Activated CD4-positive, alpha-beta T cell treated with anti-CD3 and anti-CD28 coated beads for 36 hours (primary cell): ENCODE measurements at regions not wholly inside any gene's neighbourhood (a gene's known extent, or its start where the extent isn't known, plus 50 kb on each side); places are given as distances from the start of the nearest gene placed in this dataset.
"Not testable (repeated sequence)": the region's sequence is repeated elsewhere in the genome, so short reads cannot be mapped to it uniquely, and the experiment has no call there.

Source experiments
- ATAC-seq: fragments of 200-7000 bp; cut with Tn5 transposase; one replicate; pipeline ENCODE4 v1.10.0; 2021; ENCODE audit warnings: mild to moderate bottlenecking, moderate library complexity
- CTCF ChIA-PET: fragments of 350-600 bp; sonication (Branson Sonifier 250); formaldehyde crosslinking; loops from one replicate; lab custom pipeline; 2021; ENCODE audit warnings: antibody characterized with exemption; lab: Charles Lee
- POLR2A ChIA-PET: fragments of 350-600 bp; sonication (Branson Sonifier 250); formaldehyde crosslinking; loops from one replicate; lab custom pipeline; 2021; ENCODE audit warnings: antibody characterized with exemption, inconsistent platforms; lab: Charles Lee
- DNase-seq: peaks from one replicate; pipeline ENCODE4 v3.0.0-alpha.2; 2020
- H3K27ac Mint-ChIP-seq: one replicate; pipeline ENCODE4 v1.8.0; 2021; ENCODE audit warnings: mixed read lengths
- H3K27me3 Mint-ChIP-seq: one replicate; pipeline ENCODE4 v1.8.0; 2021; ENCODE audit warnings: mixed read lengths
- H3K36me3 Mint-ChIP-seq: one replicate; pipeline ENCODE4 v1.8.0; 2021; ENCODE audit warnings: low read depth, mixed read lengths
- H3K4me1 Mint-ChIP-seq: one replicate; pipeline ENCODE4 v1.8.0; 2021; ENCODE audit warnings: mixed read lengths
- H3K4me3 Mint-ChIP-seq: one replicate; pipeline ENCODE4 v1.8.0; 2021; ENCODE audit warnings: mild to moderate bottlenecking, moderate library complexity, mixed read lengths
- H3K9me3 Mint-ChIP-seq: one replicate; pipeline ENCODE4 v1.8.0; 2021; ENCODE audit warnings: low read depth, mixed read lengths
- intact Hi-C, 2 experiments: fragments of 100-400 bp; cut with DNase I in 1 of 2; cut with micrococcal nuclease in 1 of 2; formaldehyde crosslinking; loops; one replicate each; pipeline versions ENCODE4 v1.14.2 to v1.15.1; 2022 to 2024; cut with DNase I, micrococcal nuclease

- CTCF ChIA-PET: no interaction called here
- POLR2A ChIA-PET: no interaction called here
Measured at GRCh38 chr12:67107751-67108269, 161.3 kb upstream of the CAND1 start.

GRCh38 chr12:67110345-67110744, 158.8 kb upstream of the CAND1 start:
- peaks cover 20% of the 10 kb centered on the region for H3K9me3 Mint-ChIP-seq
- H3K36me3 Mint-ChIP-seq, DNase-seq, H3K4me1 Mint-ChIP-seq, intact Hi-C loops, H3K27me3 Mint-ChIP-seq, H3K27ac Mint-ChIP-seq, H3K4me3 Mint-ChIP-seq, ATAC-seq: not testable (repeated sequence)
- ChIA-PET CTCF (interaction anchor here (0.6 kb wide), 1 partner anchor 460 kb away, joined by 3 read pairs; no protein-coding TSS in a partner anchor), POLR2A (interaction anchor here (0.8 kb wide), 1 partner anchor 25 kb away, joined by 6 read pairs; no protein-coding TSS in a partner anchor)

More at GRCh38 chr12:67107751-67108269, 161.3 kb upstream of the CAND1 start:
- peaks cover 7% of the 10 kb centered on the region for H3K27me3 Mint-ChIP-seq
- ATAC-seq (no peak), DNase-seq (no peak)
- H3K4me3 Mint-ChIP-seq: no peak overlapping the region
- peaks cover 5% of the 10 kb centered on the region for H3K36me3 Mint-ChIP-seq
- intact Hi-C loops: no loop called here
- H3K9me3 Mint-ChIP-seq: peaks cover 23% of the 10 kb centered on the region
- H3K4me1 Mint-ChIP-seq: no peaks in the 10 kb centered on the region
- H3K27ac Mint-ChIP-seq: no peak overlapping the region

GRCh38 chr12:67111182-67111581, 158.0 kb upstream of the CAND1 start:
- ATAC-seq (no peak), DNase-seq (no peak)
- intact Hi-C loops: no loop called here
- POLR2A ChIA-PET: interaction anchor here (0.8 kb wide), 1 partner anchor 26 kb away, joined by 6 read pairs; no protein-coding TSS in a partner anchor
- H3K27ac Mint-ChIP-seq: no peak overlapping the region
- no peaks in the 10 kb centered on the region for H3K4me1 Mint-ChIP-seq
- CTCF ChIA-PET: no interaction called here
- H3K9me3 Mint-ChIP-seq: peaks cover 14% of the 10 kb centered on the region
- H3K4me3 Mint-ChIP-seq: no peak overlapping the region
- peaks cover 5% of the 10 kb centered on the region for H3K36me3 Mint-ChIP-seq
- H3K27me3 Mint-ChIP-seq: peaks cover 7% of the 10 kb centered on the region

GRCh38 chr12:67112586-67112985, 156.6 kb upstream of the CAND1 start:
- peaks cover 2% of the 10 kb centered on the region for H3K9me3 Mint-ChIP-seq
- no peak overlapping the region for H3K4me3 Mint-ChIP-seq
- intact Hi-C loops: no loop called here
- H3K4me1 Mint-ChIP-seq: no peaks in the 10 kb centered on the region
- H3K36me3 Mint-ChIP-seq: peaks cover 2% of the 10 kb centered on the region
- H3K27ac Mint-ChIP-seq: no peak overlapping the region
- no peak for ATAC-seq
- peaks cover 8% of the 10 kb centered on the region for H3K27me3 Mint-ChIP-seq
- no peak for DNase-seq
- ChIA-PET POLR2A (no interaction called here), CTCF (no interaction called here)

GRCh38 chr12:67116134-67116533, 153.0 kb upstream of the CAND1 start:
- Mint-ChIP-seq H3K4me3 (no peak overlapping the region), H3K36me3 (no peaks in the 10 kb centered on the region), H3K27me3 (peaks cover 14% of the 10 kb centered on the region), H3K27ac (no peak overlapping the region), H3K4me1 (no peaks in the 10 kb centered on the region), H3K9me3 (no peaks in the 10 kb centered on the region)
- intact Hi-C loops: no loop called here
- ATAC-seq: no peak
- POLR2A ChIA-PET: no interaction called here
- DNase-seq: no peak
- CTCF ChIA-PET: no interaction called here

- CTCF ChIA-PET: interaction anchor here (0.7 kb wide), 1 partner anchor 241 kb away, joined by 3 read pairs; no protein-coding TSS in a partner anchor
- intact Hi-C loops: no loop called here
- ATAC-seq: no peak
Measured at GRCh38 chr12:67122584-67122983, 146.6 kb upstream of the CAND1 start.

GRCh38 chr12:67137256-67137655, 131.9 kb upstream of the CAND1 start:
- Mint-ChIP-seq H3K4me3 (no peak overlapping the region), H3K9me3 (no peaks in the 10 kb centered on the region), H3K4me1 (peaks cover 7% of the 10 kb centered on the region), H3K36me3 (no peaks in the 10 kb centered on the region), H3K27ac (no peak overlapping the region), H3K27me3 (peaks cover 10% of the 10 kb centered on the region)
- CTCF ChIA-PET: interaction anchor here (1.1 kb wide), 1 partner anchor 112 kb away, joined by 3 read pairs; no protein-coding TSS in a partner anchor
- POLR2A ChIA-PET: no interaction called here
- DNase-seq: no peak
- ATAC-seq: no peak
- intact Hi-C loops: no loop called here

More at GRCh38 chr12:67122584-67122983, 146.6 kb upstream of the CAND1 start:
- POLR2A ChIA-PET: no interaction called here
- no peak for DNase-seq
- no peaks in the 10 kb centered on the region for H3K36me3 Mint-ChIP-seq
- no peaks in the 10 kb centered on the region for H3K9me3 Mint-ChIP-seq
- no peak overlapping the region for H3K4me3 Mint-ChIP-seq
- no peak overlapping the region for H3K27ac Mint-ChIP-seq
- H3K4me1 Mint-ChIP-seq: no peaks in the 10 kb centered on the region
- H3K27me3 Mint-ChIP-seq: peaks cover 13% of the 10 kb centered on the region

- ChIA-PET POLR2A (no interaction called here), CTCF (interaction anchor here (0.8 to 1.7 kb wide), 4 partner anchors 17 to 115 kb away, joined by 3 to 4 read pairs (median 4); no protein-coding TSS in a partner anchor)
- peak; percentile 99 for ATAC-seq
- peak; percentile 49 for DNase-seq
- H3K4me3 Mint-ChIP-seq: no peak overlapping the region
- H3K4me1 Mint-ChIP-seq: peaks cover 7% of the 10 kb centered on the region
- intact Hi-C loops: loop anchor here in 1 of 2 experiments (5.0 kb wide), 1 partner anchor 114 kb away; no protein-coding TSS in a partner anchor
- no peak overlapping the region for H3K27ac Mint-ChIP-seq
- no peaks in the 10 kb centered on the region for H3K9me3 Mint-ChIP-seq
- H3K27me3 Mint-ChIP-seq: peaks cover 12% of the 10 kb centered on the region
- no peaks in the 10 kb centered on the region for H3K36me3 Mint-ChIP-seq
Measured at GRCh38 chr12:67141296-67142018, 127.7 kb upstream of the CAND1 start.

GRCh38 chr12:67145692-67146091, 123.5 kb upstream of the CAND1 start:
- POLR2A ChIA-PET: no interaction called here
- Mint-ChIP-seq H3K4me1 (peaks cover 10% of the 10 kb centered on the region), H3K36me3 (no peaks in the 10 kb centered on the region), H3K27me3 (peaks cover 4% of the 10 kb centered on the region), H3K27ac (no peak overlapping the region), H3K9me3 (no peaks in the 10 kb centered on the region), H3K4me3 (no peak overlapping the region)
- CTCF ChIA-PET: no interaction called here
- intact Hi-C loops: no loop called here
- DNase-seq (no peak), ATAC-seq (no peak)

GRCh38 chr12:67147030-67147429, 122.1 kb upstream of the CAND1 start:
- POLR2A ChIA-PET: no interaction called here
- Mint-ChIP-seq H3K9me3 (no peaks in the 10 kb centered on the region), H3K27me3 (peaks cover 4% of the 10 kb centered on the region), H3K36me3 (no peaks in the 10 kb centered on the region), H3K4me3 (no peak overlapping the region), H3K4me1 (peaks cover 4% of the 10 kb centered on the region), H3K27ac (no peak overlapping the region)
- no peak for DNase-seq
- ATAC-seq: no peak
- intact Hi-C loops: no loop called here
- CTCF ChIA-PET: interaction anchor here (1.0 to 1.1 kb wide), 2 partner anchors 19 to 45 kb away, joined by 3 read pairs; no protein-coding TSS in a partner anchor

- ATAC-seq (peak; percentile 26), DNase-seq (peak; percentile 17)
- Mint-ChIP-seq H3K9me3 (no peaks in the 10 kb centered on the region), H3K27ac (no peak overlapping the region), H3K27me3 (peaks cover 3% of the 10 kb centered on the region), H3K36me3 (no peaks in the 10 kb centered on the region), H3K4me3 (no peak overlapping the region), H3K4me1 (peaks cover 4% of the 10 kb centered on the region)
- CTCF ChIA-PET: interaction anchor here (1.0 to 1.1 kb wide), 2 partner anchors 18 to 45 kb away, joined by 3 read pairs; no protein-coding TSS in a partner anchor
- POLR2A ChIA-PET: no interaction called here
- intact Hi-C loops: no loop called here
Measured at GRCh38 chr12:67147447-67147846, 121.7 kb upstream of the CAND1 start.
